NT2/D1 (cell line): ENCODE measurements at regions not wholly inside any gene's neighbourhood (a gene's known extent, or its start where the extent isn't known, plus 50 kb on each side); places are given as distances from the start of the nearest gene placed in this dataset.

ENCODE experiments used
- SUZ12 ChIP-seq: IDR thresholded peaks from 2 replicates; pipeline ENCODE4 v1.6.1; 2011; ENCODE audit not compliant: insufficient read length, insufficient read depth; ENCODE audit errors: extremely low read depth
- YY1 ChIP-seq: IDR thresholded peaks from 2 replicates; pipeline ENCODE4 v1.6.1; 2011; ENCODE audit not compliant: insufficient read length, insufficient read depth
- ZNF274 ChIP-seq: IDR thresholded peaks from 2 replicates; pipeline ENCODE4 v1.6.1; 2011; ENCODE audit warnings: mild to moderate bottlenecking, low read depth, low read length

- TF ChIP-seq YY1 (no peak), SUZ12 (no peak), ZNF274 (no peak)
Observed at GRCh38 chr17:83148317-83149028, 69.1 kb downstream of the METRNL start.
